ENCODE measurements at regions not wholly inside any gene's neighbourhood (a gene's known extent, or its start where the extent isn't known, plus 50 kb on each side); places are given as distances from the start of the nearest gene placed in this dataset.

- no peak for TF ChIP-seq POLR2A (IDR thresholded peaks at IDR 0.05)
- TF ChIP-seq, protein P1, sequence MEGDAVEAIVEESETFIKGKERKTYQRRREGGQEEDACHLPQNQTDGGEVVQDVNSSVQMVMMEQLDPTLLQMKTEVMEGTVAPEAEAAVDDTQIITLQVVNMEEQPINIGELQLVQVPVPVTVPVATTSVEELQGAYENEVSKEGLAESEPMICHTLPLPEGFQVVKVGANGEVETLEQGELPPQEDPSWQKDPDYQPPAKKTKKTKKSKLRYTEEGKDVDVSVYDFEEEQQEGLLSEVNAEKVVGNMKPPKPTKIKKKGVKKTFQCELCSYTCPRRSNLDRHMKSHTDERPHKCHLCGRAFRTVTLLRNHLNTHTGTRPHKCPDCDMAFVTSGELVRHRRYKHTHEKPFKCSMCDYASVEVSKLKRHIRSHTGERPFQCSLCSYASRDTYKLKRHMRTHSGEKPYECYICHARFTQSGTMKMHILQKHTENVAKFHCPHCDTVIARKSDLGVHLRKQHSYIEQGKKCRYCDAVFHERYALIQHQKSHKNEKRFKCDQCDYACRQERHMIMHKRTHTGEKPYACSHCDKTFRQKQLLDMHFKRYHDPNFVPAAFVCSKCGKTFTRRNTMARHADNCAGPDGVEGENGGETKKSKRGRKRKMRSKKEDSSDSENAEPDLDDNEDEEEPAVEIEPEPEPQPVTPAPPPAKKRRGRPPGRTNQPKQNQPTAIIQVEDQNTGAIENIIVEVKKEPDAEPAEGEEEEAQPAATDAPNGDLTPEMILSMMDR (IDR thresholded peaks at IDR 0.05): no peak
Measured at GRCh38 chr1:164071288-164071687, 487.7 kb upstream of the PBX1 start.
